ENCODE measurements at regions not wholly inside any gene's neighbourhood (a gene's known extent, or its start where the extent isn't known, plus 50 kb on each side); places are given as distances from the start of the nearest gene placed in this dataset.

- H3K4me3 ChIP-seq: no peak overlapping the region
- no peaks in the 10 kb centered on the region for H3K9me2 ChIP-seq (replicated peaks; ENCODE audit: insufficient read depth)
- H3K4me2 ChIP-seq: no peak overlapping the region
- H3K27me3 ChIP-seq: no peaks in the 10 kb centered on the region
- H3K27ac ChIP-seq: no peak overlapping the region
- no peak for TF ChIP-seq EZH2 (IDR thresholded peaks at IDR 0.05; ENCODE audit: borderline replicate concordance)
- no peak for TF ChIP-seq EZH2phosphoT487 (IDR thresholded peaks at IDR 0.05; ENCODE audit: low read depth, severe bottlenecking, unreplicated experiment)
- no peak for TF ChIP-seq CTCF (IDR thresholded peaks at IDR 0.05; ENCODE audit: poor library complexity)
- DNase-seq (ENCODE audit: low spot score): no peak
- H3K36me3 ChIP-seq (replicated peaks; ENCODE audit: insufficient read depth, low read depth): no peaks in the 10 kb centered on the region
- no peaks in the 10 kb centered on the region for H3K9me3 ChIP-seq (ENCODE audit: low read depth)
- no peaks in the 10 kb centered on the region for H3K4me1 ChIP-seq (ENCODE audit: insufficient read depth)
- H4K20me1 ChIP-seq (ENCODE audit: insufficient read depth, poor library complexity, severe bottlenecking): no peaks in the 10 kb centered on the region
- H3K79me2 ChIP-seq: no peaks in the 10 kb centered on the region
- WGBS (ENCODE audit: low lambda C conversion rate, missing lambda C conversion rate): 78% methylated on average over 11 of the region's 11 CpGs
- H2AFZ ChIP-seq: no peak overlapping the region
These were observed 1151.0 kb downstream of the DIAPH3 start for GRCh38 chr13:59012731-59013130.

GRCh38 chr13:59016250-59016649, 1147.5 kb downstream of the DIAPH3 start:
- no peaks in the 10 kb centered on the region for H4K20me1 ChIP-seq (ENCODE audit: insufficient read depth, poor library complexity, severe bottlenecking)
- H3K79me2 ChIP-seq: no peaks in the 10 kb centered on the region
- no peaks in the 10 kb centered on the region for H3K36me3 ChIP-seq (replicated peaks; ENCODE audit: insufficient read depth, low read depth)
- no peak overlapping the region for H2AFZ ChIP-seq
- WGBS (ENCODE audit: low lambda C conversion rate, missing lambda C conversion rate): 73% methylated on average over 3 of the region's 3 CpGs
- H3K9me2 ChIP-seq (replicated peaks; ENCODE audit: insufficient read depth): no peaks in the 10 kb centered on the region
- H3K4me3 ChIP-seq: no peak overlapping the region
- H3K4me2 ChIP-seq: no peak overlapping the region
- H3K4me1 ChIP-seq (ENCODE audit: insufficient read depth): no peaks in the 10 kb centered on the region
- no peak overlapping the region for H3K27ac ChIP-seq
- TF ChIP-seq EZH2phosphoT487 (IDR thresholded peaks at IDR 0.05; ENCODE audit: low read depth, severe bottlenecking, unreplicated experiment): no peak
- no peak for TF ChIP-seq EZH2 (IDR thresholded peaks at IDR 0.05; ENCODE audit: borderline replicate concordance)
- TF ChIP-seq CTCF (IDR thresholded peaks at IDR 0.05; ENCODE audit: poor library complexity): no peak
- no peak for DNase-seq (ENCODE audit: low spot score)
- H3K9me3 ChIP-seq (ENCODE audit: low read depth): no peaks in the 10 kb centered on the region
- H3K27me3 ChIP-seq: no peaks in the 10 kb centered on the region

- no peak overlapping the region for H3K4me3 ChIP-seq
- no peaks in the 10 kb centered on the region for H3K36me3 ChIP-seq (replicated peaks; ENCODE audit: insufficient read depth, low read depth)
- H4K20me1 ChIP-seq (ENCODE audit: insufficient read depth, poor library complexity, severe bottlenecking): no peaks in the 10 kb centered on the region
- H3K79me2 ChIP-seq: no peaks in the 10 kb centered on the region
- no peaks in the 10 kb centered on the region for H3K4me1 ChIP-seq (ENCODE audit: insufficient read depth)
- no peak overlapping the region for H3K4me2 ChIP-seq
- H2AFZ ChIP-seq: no peak overlapping the region
- no peaks in the 10 kb centered on the region for H3K9me3 ChIP-seq (ENCODE audit: low read depth)
- H3K27me3 ChIP-seq: no peaks in the 10 kb centered on the region
- no peaks in the 10 kb centered on the region for H3K9me2 ChIP-seq (replicated peaks; ENCODE audit: insufficient read depth)
- TF ChIP-seq CTCF (IDR thresholded peaks at IDR 0.05; ENCODE audit: poor library complexity) (no peak), EZH2 (IDR thresholded peaks at IDR 0.05; ENCODE audit: borderline replicate concordance) (no peak), EZH2phosphoT487 (IDR thresholded peaks at IDR 0.05; ENCODE audit: low read depth, severe bottlenecking, unreplicated experiment) (no peak)
- H3K27ac ChIP-seq: no peak overlapping the region
- WGBS (ENCODE audit: low lambda C conversion rate, missing lambda C conversion rate): 74% methylated on average over 3 of the region's 3 CpGs
- DNase-seq (ENCODE audit: low spot score): no peak
These were observed 1139.3 kb downstream of the DIAPH3 start for GRCh38 chr13:59024434-59024833.

GRCh38 chr13:59034198-59034597, 1129.5 kb downstream of the DIAPH3 start:
- Histone ChIP-seq H3K4me1 (ENCODE audit: insufficient read depth) (no peaks in the 10 kb centered on the region), H3K9me2 (replicated peaks; ENCODE audit: insufficient read depth) (no peaks in the 10 kb centered on the region), H3K9me3 (ENCODE audit: low read depth) (no peaks in the 10 kb centered on the region), H3K27me3 (no peaks in the 10 kb centered on the region), H3K27ac (no peak overlapping the region), H4K20me1 (ENCODE audit: insufficient read depth, poor library complexity, severe bottlenecking) (no peaks in the 10 kb centered on the region), H3K4me3 (no peak overlapping the region), H3K79me2 (no peaks in the 10 kb centered on the region), H3K4me2 (no peak overlapping the region), H2AFZ (no peak overlapping the region), H3K36me3 (replicated peaks; ENCODE audit: insufficient read depth, low read depth) (no peaks in the 10 kb centered on the region)
- WGBS (ENCODE audit: low lambda C conversion rate, missing lambda C conversion rate): 67% methylated on average over 2 of the region's 2 CpGs
- no peak for DNase-seq (ENCODE audit: low spot score)
- no peak for TF ChIP-seq CTCF (IDR thresholded peaks at IDR 0.05; ENCODE audit: poor library complexity)
- TF ChIP-seq EZH2phosphoT487 (IDR thresholded peaks at IDR 0.05; ENCODE audit: low read depth, severe bottlenecking, unreplicated experiment): no peak
- no peak for TF ChIP-seq EZH2 (IDR thresholded peaks at IDR 0.05; ENCODE audit: borderline replicate concordance)

Data from hepatocyte (in vitro differentiated cells).